RWPE1 (cell line): ENCODE measurements at regions not wholly inside any gene's neighbourhood (a gene's known extent, or its start where the extent isn't known, plus 50 kb on each side); places are given as distances from the start of the nearest gene placed in this dataset.

Experiments
- CTCF ChIA-PET: fragments of 350-600 bp; sonication (Branson Sonifier 250); formaldehyde crosslinking; extraction: SDS; loops from one replicate; lab custom pipeline; 2021; lab: Yijun Ruan, JAX
- POLR2A ChIA-PET: fragments of 400-600 bp; formaldehyde crosslinking; extraction: SDS; loops from one replicate; lab custom pipeline; 2020; ENCODE audit warnings: antibody characterized with exemption; ENCODE audit not compliant: low non-redundant PET; lab: Yijun Ruan, JAX
- DNase-seq: peaks from one replicate; pipeline ENCODE4 v3.0.0; 2012; ENCODE audit warnings: low spot score
- H3K27ac ChIP-seq: fragments of 450-650 bp; 2 replicates; pipeline ENCODE4 v1.5.1; 2017
- CTCF ChIP-seq: fragments of 450-650 bp; conservative IDR thresholded peaks from 2 replicates; pipeline ENCODE4 v1.5.1; 2017; ENCODE audit warnings: low read depth, mild to moderate bottlenecking

GRCh38 chr2:62578803-62579640 lies 73.0 kb upstream of the TMEM17 start:
- ChIA-PET POLR2A (interaction anchor here (0.8 kb wide), 1 partner anchor 126 kb away, joined by 4 read pairs; no protein-coding TSS in a partner anchor), CTCF (no interaction called here)
- peak; percentile 72 for DNase-seq
- peak overlapping the region; percentile 86 for H3K27ac ChIP-seq
- TF ChIP-seq CTCF = no peak

DNA sequence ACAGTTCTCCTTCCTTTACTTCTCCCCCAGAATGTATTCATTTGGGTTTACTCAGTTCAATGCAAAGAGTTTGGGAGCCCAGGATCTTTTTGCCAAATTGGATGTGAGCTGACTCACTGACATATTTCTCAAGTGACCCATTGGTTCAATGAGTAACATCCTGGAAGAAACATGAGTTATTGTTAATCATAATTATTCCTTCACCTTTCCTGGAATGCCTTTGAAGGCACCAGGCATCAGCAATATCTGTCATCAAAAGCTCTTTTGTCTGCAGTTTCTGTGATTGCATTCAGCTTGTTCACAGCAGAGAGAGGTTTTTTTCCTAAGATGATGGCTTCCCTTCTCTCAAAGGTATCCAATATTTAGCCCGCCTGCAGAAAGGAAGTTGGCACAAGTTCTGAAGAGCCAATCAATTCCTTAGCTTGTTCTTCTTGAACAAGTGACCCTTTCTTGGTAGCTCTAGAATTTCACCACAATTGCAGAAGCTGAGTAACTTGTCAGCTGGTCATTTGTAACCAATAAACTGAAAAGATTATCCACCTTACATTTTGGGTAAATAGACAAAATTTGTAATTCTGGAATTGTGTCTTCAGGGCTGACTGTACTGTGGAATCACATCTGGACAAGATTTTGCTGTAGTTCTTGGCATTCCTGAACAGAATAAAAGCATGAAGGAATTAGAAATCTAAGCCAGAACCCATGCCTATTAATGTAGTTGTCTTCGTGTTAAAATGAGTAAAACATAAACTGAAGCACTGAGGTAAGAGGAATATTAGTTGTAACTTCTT lies 72.2 kb upstream of the TMEM17 start:
- DNase-seq = peak; percentile 85
- ChIA-PET CTCF (interaction anchor here (0.6 kb wide), 2 partner anchors 85 to 197 kb away, joined by 3 read pairs; no protein-coding TSS in a partner anchor), POLR2A (interaction anchor here (0.7 to 0.8 kb wide), 2 partner anchors 73 to 126 kb away, joined by 4 to 5 read pairs; partner anchors contain the start of gene TMEM17)
- H3K27ac ChIP-seq = peak overlapping the region; percentile 86; the same call in 1 of the 2 replicates
- TF ChIP-seq CTCF = no peak

- no peak overlapping the region for H3K27ac ChIP-seq
- ChIA-PET CTCF (interaction anchor here (0.6 to 0.7 kb wide), 2 partner anchors 26 to 1300 kb away, joined by 4 read pairs; no protein-coding TSS in a partner anchor), POLR2A (no interaction called here)
- no peak for DNase-seq
- no peak for TF ChIP-seq CTCF
Measured at GRCh38 chr2:62576276-62576939, 70.4 kb upstream of the TMEM17 start.

DNA sequence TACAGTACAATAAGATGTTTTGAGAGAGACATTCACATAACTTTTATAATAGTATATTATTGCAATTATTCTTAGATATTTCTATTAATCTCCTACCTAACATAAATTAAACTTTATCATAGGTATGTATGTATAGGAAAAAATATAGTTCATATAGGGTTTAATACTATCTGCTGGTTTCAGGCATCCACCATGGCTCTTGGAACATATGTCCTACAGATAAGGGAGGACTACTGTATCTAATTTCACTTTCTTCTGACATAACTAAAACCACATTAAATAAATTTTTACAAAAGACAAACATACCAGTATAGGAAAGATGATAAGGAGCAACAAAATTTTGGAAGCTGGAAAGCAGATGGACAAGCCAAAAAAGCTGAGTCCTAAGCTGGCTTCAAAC lies 67.9 kb upstream of the TMEM17 start:
- no peak for TF ChIP-seq CTCF
- ChIA-PET POLR2A (no interaction called here), CTCF (no interaction called here)
- H3K27ac ChIP-seq = no peak overlapping the region
- DNase-seq = no peak

DNA sequence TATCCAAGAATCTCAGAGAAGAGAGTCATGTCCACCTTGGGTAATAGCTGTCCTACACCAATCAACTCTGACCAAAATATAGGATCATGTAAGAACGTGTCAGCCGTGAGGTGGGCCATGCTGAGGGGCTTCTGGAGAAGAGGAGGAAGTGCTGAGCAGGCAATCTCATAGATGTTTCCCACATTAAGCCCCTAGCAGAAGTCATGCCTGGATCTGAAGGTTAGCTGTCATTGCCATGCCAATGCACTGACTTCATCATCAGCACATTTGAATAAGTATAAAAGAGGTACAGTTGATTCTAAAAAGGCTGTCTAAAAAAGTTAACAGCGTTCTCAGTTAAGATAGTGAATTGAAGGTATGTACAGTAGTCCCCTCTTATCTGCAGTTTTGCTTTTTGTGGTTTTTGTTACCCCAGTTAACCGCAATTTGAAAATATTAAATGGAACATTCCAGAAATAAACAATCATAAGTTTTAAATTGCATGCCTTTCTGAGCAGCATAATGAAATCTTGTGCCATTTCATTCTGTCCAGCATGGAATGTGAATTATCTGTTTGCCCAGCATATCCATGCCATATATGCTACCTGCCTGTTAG lies 67.2 kb upstream of the TMEM17 start:
- no peak for TF ChIP-seq CTCF
- no peak for DNase-seq
- CTCF ChIA-PET = no interaction called here
- no peak overlapping the region for H3K27ac ChIP-seq
- POLR2A ChIA-PET = no interaction called here
